IPS-18c (cell line): ENCODE measurements at regions not wholly inside any gene's neighbourhood (a gene's known extent, or its start where the extent isn't known, plus 50 kb on each side); places are given as distances from the start of the nearest gene placed in this dataset.
"Not testable (repeated sequence)": the region's sequence is repeated elsewhere in the genome, so short reads cannot be mapped to it uniquely, and the experiment has no call there.

Source experiments
- H3K4me3 ChIP-seq: 2 replicates; pipeline ENCODE4 v1.7.0; 2013; ENCODE audit warnings: low read depth, mild to moderate bottlenecking, low read length, moderate library complexity; ENCODE audit not compliant: insufficient read depth
- H3K9me3 ChIP-seq: one replicate; pipeline ENCODE4 v1.6.1; 2013; ENCODE audit warnings: mild to moderate bottlenecking, low read length, moderate library complexity; ENCODE audit not compliant: control insufficient read depth, insufficient read depth

DNA sequence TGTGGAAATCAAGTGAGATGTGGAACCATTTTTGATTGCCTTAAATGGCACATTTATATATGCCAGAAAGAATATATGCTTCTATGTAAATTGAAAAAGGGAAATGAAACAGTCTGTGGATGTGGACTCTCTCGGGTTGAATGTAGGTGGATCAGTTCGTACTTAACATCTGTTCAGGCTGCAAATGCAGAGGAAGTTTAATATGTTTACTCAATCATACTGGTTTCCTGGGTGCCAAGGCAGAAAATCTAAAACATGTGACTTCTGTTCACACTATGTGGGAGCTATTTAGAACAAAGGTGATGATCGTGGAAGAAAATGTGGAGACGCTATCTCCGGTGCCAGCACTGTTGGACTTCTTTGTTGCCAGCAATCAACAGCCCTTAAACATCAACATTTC lies 1809.9 kb downstream of the ARAP2 start:
- not testable (repeated sequence) for H3K9me3 ChIP-seq, H3K4me3 ChIP-seq

- no peak overlapping the region for H3K4me3 ChIP-seq
- H3K9me3 ChIP-seq: no peaks in the 10 kb centered on the region
Measured at GRCh38 chr4:34464196-34464595, 1780.1 kb downstream of the ARAP2 start.

GRCh38 chr4:34466411-34466810 lies 1777.9 kb downstream of the ARAP2 start:
- no peaks in the 10 kb centered on the region for H3K9me3 ChIP-seq

GRCh38 chr4:34469516-34469915 lies 1774.8 kb downstream of the ARAP2 start:
- no peak overlapping the region for H3K4me3 ChIP-seq
- no peaks in the 10 kb centered on the region for H3K9me3 ChIP-seq

More at GRCh38 chr4:34466411-34466810, 1777.9 kb downstream of the ARAP2 start:
- no peak overlapping the region for H3K4me3 ChIP-seq

DNA sequence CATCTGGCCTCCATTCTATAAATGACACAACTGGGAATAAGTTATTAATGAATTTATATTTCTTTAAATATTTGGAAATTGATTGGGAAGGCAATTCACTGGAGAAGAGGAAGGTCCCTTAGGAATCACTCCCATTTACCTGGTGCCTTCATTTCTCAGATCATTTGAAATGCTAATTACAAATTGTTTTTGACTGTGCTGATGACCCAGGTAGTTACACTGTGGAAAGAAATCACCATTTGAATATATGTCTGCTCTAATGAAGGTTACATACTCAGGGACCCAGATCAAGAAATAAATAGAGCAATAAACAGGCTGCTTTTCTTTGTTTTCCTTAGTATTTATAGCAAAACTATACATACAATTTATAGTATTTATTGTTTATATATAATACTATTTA lies 1759.1 kb downstream of the ARAP2 start:
- Histone ChIP-seq H3K9me3 (no peaks in the 10 kb centered on the region), H3K4me3 (no peak overlapping the region)

GRCh38 chr4:34486461-34487363 lies 1757.6 kb downstream of the ARAP2 start:
- Histone ChIP-seq H3K9me3 (no peaks in the 10 kb centered on the region), H3K4me3 (no peak overlapping the region)

- Histone ChIP-seq H3K9me3 (no peaks in the 10 kb centered on the region), H3K4me3 (no peak overlapping the region)
Measured at GRCh38 chr4:34492414-34492813, 1751.9 kb downstream of the ARAP2 start.

GRCh38 chr4:34502086-34502485 lies 1742.2 kb downstream of the ARAP2 start:
- peaks cover 2% of the 10 kb centered on the region for H3K9me3 ChIP-seq
- no peak overlapping the region for H3K4me3 ChIP-seq

GRCh38 chr4:34504731-34505130 lies 1739.6 kb downstream of the ARAP2 start:
- not testable (repeated sequence) for H3K9me3 ChIP-seq, H3K4me3 ChIP-seq

- H3K4me3 ChIP-seq, H3K9me3 ChIP-seq: not testable (repeated sequence)
Measured at GRCh38 chr4:34506511-34507092, 1737.7 kb downstream of the ARAP2 start.

DNA sequence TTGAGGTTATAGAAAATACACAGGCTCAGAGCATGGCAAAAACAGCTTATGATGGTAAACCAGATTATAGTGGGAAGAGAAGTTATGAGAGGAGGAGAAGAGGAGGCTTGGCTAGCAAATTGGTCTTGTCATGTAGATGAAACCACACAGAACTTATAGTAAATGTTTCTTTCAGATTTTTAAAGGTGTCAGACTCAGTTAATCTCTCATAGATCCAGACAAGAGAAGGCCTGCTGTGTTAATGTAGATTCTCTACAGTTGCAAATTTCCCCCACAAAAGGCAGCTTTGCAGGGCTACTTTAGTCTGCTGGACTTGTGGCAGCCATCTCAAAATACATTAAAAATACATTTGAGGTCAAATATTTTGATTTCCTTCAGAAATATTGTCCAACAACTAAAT lies 1731.7 kb downstream of the ARAP2 start:
- Histone ChIP-seq H3K9me3 (peaks cover 3% of the 10 kb centered on the region), H3K4me3 (no peak overlapping the region)

DNA sequence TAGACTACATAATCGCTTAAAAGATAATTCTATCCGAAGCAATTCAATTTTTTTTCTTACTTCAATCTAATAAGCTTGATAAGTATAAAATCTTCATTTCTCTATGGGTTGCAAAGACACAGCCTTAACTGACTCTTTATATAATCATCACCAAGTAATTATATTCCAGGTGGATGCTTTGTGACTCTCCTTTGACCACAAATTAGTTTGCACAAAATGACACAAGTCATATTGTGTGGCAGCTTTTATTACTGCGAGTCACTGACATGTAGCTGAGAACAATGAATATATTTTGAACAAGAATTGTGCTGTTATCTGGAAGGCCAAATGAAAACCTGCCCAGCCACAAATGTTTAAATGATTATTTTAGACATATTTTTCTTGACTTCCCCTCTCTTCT lies 1727.8 kb downstream of the ARAP2 start:
- peaks cover 3% of the 10 kb centered on the region for H3K9me3 ChIP-seq
- no peak overlapping the region for H3K4me3 ChIP-seq

DNA sequence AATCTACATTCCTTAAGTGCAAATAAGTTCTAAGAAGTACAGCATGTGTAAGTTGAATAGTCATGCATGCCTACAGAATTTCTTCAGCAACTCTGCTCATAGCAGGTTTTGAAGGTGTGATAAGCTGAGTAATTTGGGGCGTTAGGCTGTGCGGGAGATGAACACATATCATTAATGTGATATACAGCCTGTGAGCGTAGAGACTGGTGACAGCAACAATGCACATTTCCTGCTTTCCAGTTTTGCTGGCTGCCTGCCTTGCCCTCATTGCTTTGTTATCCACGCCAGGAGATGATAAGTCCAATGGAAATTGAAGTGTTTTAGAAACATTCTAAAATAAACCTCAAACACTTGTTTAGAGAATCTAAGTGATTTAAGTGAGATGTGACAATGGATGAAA lies 1709.4 kb downstream of the ARAP2 start:
- Histone ChIP-seq H3K9me3 (no peaks in the 10 kb centered on the region), H3K4me3 (no peak overlapping the region)

DNA sequence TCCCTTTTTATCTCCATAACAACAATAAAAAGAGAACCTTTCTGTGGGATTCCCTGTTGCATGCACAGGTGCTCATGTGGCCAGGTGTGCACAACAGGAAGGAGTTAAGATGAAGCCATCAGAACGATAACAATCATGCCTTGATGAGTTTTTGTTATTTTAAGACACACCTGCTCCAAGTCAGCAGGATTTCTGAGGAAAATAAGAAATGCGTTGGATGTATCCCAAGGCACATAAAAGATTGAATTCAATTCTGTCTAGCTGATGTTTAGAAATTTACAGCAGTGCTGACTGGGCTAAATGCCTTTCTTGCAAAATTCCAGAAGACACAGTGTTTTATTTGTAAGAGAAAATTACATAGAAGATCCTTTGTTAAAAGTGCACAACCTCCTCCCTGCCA lies 1678.2 kb downstream of the ARAP2 start:
- no peak overlapping the region for H3K4me3 ChIP-seq
- H3K9me3 ChIP-seq: no peaks in the 10 kb centered on the region

DNA sequence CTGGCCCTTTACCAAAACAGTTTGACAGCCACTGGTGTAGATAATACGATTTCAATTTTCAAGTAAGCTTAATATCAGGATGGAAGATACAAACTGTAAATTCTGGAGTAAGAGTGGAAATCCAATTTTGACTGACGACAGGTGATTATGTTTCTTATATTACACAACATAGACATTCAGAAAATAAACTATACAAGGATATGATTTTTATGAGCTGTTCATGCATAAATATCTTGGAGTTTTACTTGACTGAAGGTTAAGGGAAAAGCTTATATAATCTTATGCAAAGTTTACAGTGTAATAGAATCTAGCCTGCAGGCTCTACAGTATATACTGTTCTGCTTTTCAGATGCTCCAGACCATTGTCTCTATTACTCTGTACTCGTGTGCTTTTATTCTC lies 1672.3 kb downstream of the ARAP2 start:
- Histone ChIP-seq H3K4me3 (no peak overlapping the region), H3K9me3 (no peaks in the 10 kb centered on the region)

DNA sequence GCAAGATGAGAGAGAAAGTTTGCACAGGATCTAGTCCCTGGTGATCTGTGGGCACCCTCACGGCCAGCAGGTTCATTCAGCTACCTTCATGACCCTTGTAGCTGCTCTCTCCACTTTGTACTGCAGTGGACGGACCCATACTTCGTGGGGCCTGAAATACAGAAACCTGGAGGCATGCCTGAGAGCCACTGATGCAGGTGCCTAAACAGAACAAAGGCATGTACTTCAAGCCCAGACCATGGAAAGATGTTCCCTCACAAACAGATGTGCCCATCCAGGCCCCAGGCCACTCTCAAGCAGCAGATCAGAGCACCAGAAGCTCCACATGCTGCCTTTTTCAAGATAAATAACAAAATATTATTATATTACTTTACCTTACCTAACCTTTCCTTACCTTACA lies 1629.0 kb downstream of the ARAP2 start:
- no peaks in the 10 kb centered on the region for H3K9me3 ChIP-seq
- no peak overlapping the region for H3K4me3 ChIP-seq

DNA sequence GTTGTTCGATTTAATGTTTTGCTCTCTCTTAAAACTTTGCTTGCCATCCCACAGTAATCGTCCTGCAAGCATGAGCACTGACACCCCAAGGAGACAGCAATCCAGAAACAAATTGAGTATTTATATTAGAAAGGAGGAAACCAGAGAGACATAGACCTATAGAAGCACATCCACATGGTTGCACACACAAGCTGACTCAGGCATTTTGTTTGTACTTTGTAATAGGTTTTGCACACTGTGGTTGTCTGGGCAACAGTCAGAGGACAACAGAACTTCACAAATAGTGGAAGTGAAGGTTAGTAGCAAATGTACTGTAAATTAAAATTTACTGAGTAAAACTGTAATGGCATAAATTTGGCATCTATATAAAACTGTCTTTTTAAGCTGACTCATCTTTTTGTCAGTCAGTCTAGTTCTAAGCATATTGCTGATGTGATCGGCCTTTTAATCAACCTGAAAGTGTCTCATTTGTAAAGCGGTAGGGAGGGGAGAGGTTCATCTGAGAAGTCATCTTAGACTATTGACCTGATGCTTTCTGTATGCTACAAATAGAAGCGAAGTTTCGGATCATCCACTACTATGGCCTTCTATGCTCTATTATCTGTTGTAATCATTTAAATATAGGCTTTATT lies 1624.7 kb downstream of the ARAP2 start:
- H3K9me3 ChIP-seq: no peaks in the 10 kb centered on the region
- no peak overlapping the region for H3K4me3 ChIP-seq

DNA sequence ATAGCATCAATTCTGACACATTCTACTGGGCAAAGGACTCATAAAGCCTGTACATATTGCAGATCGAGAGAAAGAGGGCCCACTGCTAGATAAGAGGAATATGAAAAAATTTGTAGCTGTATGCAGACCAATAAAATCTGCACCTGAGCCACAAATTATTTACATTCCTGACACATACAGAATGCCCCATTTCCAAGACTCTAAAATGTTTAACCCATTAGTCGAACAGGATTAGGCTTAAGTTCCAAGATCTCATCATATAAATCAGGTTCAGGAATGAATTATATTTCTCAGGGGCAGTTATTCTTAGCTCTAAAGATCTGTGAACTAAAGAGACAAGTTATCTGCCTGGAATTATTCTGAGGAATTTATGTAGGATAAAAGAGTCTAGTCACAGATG lies 1615.8 kb downstream of the ARAP2 start:
- Histone ChIP-seq H3K9me3 (no peaks in the 10 kb centered on the region), H3K4me3 (no peak overlapping the region)
